Astrocyte (in vitro differentiated cells and primary cell): ENCODE measurements at regions not wholly inside any gene's neighbourhood (a gene's known extent, or its start where the extent isn't known, plus 50 kb on each side); places are given as distances from the start of the nearest gene placed in this dataset.

Experiments
- EZH2 ChIP-seq: IDR thresholded peaks from 2 replicates; pipeline ENCODE4 v1.6.1; 2012; ENCODE audit warnings: mild to moderate bottlenecking, low read length, inconsistent platforms; ENCODE audit not compliant: insufficient read depth
- TF ChIP-seq, protein P1 (sequence below): IDR thresholded peaks from 2 replicates; pipeline ENCODE4 v1.5.1; 2011; ENCODE audit warnings: low read depth, mild to moderate bottlenecking, inconsistent platforms, low read length, moderate library complexity; ENCODE audit not compliant: insufficient read depth

DNA sequence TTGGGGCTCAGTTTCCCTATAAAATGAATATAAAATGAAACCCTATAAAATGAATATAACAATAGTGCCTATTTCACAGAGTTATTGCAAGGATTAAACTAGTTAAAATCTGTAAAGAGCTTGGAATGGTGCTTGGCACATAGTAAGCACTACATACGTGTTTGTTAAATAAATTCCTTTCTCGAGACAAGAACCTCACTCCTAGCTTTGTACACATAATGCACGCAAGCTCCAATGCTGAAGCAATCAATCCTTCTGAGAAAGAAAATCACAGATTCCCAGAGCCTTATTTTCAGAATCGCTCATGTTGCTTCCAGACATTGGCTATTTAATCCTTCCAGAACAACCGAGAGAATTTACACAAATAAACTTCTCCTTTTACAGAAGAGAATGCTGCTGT lies 440.9 kb downstream of the IRS1 start:
- TF ChIP-seq, protein P1, sequence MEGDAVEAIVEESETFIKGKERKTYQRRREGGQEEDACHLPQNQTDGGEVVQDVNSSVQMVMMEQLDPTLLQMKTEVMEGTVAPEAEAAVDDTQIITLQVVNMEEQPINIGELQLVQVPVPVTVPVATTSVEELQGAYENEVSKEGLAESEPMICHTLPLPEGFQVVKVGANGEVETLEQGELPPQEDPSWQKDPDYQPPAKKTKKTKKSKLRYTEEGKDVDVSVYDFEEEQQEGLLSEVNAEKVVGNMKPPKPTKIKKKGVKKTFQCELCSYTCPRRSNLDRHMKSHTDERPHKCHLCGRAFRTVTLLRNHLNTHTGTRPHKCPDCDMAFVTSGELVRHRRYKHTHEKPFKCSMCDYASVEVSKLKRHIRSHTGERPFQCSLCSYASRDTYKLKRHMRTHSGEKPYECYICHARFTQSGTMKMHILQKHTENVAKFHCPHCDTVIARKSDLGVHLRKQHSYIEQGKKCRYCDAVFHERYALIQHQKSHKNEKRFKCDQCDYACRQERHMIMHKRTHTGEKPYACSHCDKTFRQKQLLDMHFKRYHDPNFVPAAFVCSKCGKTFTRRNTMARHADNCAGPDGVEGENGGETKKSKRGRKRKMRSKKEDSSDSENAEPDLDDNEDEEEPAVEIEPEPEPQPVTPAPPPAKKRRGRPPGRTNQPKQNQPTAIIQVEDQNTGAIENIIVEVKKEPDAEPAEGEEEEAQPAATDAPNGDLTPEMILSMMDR, result no peak
- TF ChIP-seq EZH2, result no peak
